Body of pancreas (tissue), 4 donors: ENCODE measurements at regions not wholly inside any gene's neighbourhood (a gene's known extent, or its start where the extent isn't known, plus 50 kb on each side); places are given as distances from the start of the nearest gene placed in this dataset.

Experiments used
- POLR2A ChIP-seq, 3 donors: fragments of 450-650 bp; IDR thresholded peaks; one replicate each; pipeline ENCODE4 v1.6.1; 2016; ENCODE audit warnings: antibody characterized with exemption in 3 of 3, mild to moderate bottlenecking in 2 of 3
- TF ChIP-seq, protein P1 (sequence below), 7 experiments: fragments of 450-650 bp in 4 of 7; fragments of 200-600 bp in 3 of 7; sonication (generic) in 3 of 7; IDR thresholded peaks; one replicate each; pipeline ENCODE4 v1.5.1; 2016 to 2019; ENCODE audit warnings: antibody characterized with exemption in 7 of 7

DNA sequence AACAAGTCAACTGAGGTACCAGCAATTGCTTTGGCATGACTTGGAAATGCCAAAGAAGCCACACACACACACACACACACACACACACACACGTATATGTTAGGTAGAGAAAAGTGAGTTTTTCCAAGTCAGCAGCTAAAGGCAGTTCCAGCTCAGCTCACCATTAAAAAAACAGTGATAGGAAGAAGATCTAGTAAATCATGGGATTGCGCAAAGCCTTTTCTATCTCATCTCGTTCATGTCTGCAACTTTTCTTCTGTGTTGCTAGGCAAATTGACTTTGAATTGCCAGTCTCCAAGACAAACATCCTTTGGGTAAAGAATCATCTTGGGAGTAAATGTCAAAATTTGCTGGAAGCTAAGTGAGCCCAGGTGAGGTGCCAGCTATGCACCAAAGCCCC, 500.1 kb downstream of the ENC1 start:
- TF ChIP-seq, protein P1, sequence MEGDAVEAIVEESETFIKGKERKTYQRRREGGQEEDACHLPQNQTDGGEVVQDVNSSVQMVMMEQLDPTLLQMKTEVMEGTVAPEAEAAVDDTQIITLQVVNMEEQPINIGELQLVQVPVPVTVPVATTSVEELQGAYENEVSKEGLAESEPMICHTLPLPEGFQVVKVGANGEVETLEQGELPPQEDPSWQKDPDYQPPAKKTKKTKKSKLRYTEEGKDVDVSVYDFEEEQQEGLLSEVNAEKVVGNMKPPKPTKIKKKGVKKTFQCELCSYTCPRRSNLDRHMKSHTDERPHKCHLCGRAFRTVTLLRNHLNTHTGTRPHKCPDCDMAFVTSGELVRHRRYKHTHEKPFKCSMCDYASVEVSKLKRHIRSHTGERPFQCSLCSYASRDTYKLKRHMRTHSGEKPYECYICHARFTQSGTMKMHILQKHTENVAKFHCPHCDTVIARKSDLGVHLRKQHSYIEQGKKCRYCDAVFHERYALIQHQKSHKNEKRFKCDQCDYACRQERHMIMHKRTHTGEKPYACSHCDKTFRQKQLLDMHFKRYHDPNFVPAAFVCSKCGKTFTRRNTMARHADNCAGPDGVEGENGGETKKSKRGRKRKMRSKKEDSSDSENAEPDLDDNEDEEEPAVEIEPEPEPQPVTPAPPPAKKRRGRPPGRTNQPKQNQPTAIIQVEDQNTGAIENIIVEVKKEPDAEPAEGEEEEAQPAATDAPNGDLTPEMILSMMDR (IDR thresholded peaks at IDR 0.05) = no peak
- no peak for TF ChIP-seq POLR2A (IDR thresholded peaks at IDR 0.05)
